ENCODE measurements at regions not wholly inside any gene's neighbourhood (a gene's known extent, or its start where the extent isn't known, plus 50 kb on each side); places are given as distances from the start of the nearest gene placed in this dataset.

GRCh38 chr2:188889187-188889586, 85.0 kb upstream of the COL3A1 start:
- Histone ChIP-seq H3K27ac (no peak overlapping the region), H3K36me3 (no peaks in the 10 kb centered on the region), H3K9me3 (no peaks in the 10 kb centered on the region), H3K27me3 (no peaks in the 10 kb centered on the region), H3K4me1 (no peaks in the 10 kb centered on the region), H3K4me3 (no peak overlapping the region)
- 81 to 85% methylated on average over 1 to 2 of the region's 2 CpGs for WGBS, 2 donors
- intact Hi-C loops (cut with DNase I), result no loop called here
- TF ChIP-seq POLR2A (IDR thresholded peaks at IDR 0.05) (no peak), CTCF (IDR thresholded peaks at IDR 0.05) (no peak)
- no peak for DNase-seq

- TF ChIP-seq POLR2A (IDR thresholded peaks at IDR 0.05), result no peak
- no peak for TF ChIP-seq CTCF (IDR thresholded peaks at IDR 0.05)
- Histone ChIP-seq H3K36me3 (no peaks in the 10 kb centered on the region), H3K9me3 (no peaks in the 10 kb centered on the region), H3K4me3 (no peak overlapping the region), H3K4me1 (no peaks in the 10 kb centered on the region), H3K27me3 (no peaks in the 10 kb centered on the region), H3K27ac (no peak overlapping the region)
- no peak for DNase-seq
- intact Hi-C loops (cut with DNase I), result no loop called here
- WGBS, 2 donors, result 66% methylated on average over 5 of the region's 13 CpGs; no CpG with 5 or more reads in 1 of the 2 donors
Observed at GRCh38 chr2:188890755-188891154, 83.4 kb upstream of the COL3A1 start.

GRCh38 chr2:188892636-188893035, 81.5 kb upstream of the COL3A1 start:
- no peaks in the 10 kb centered on the region for H3K27me3 ChIP-seq
- H3K9me3 ChIP-seq, result no peaks in the 10 kb centered on the region
- WGBS, 2 donors, result 50 to 65% methylated on average over 1 of the region's 1 CpG
- H3K4me3 ChIP-seq, result no peak overlapping the region
- intact Hi-C loops (cut with DNase I), result no loop called here
- no peaks in the 10 kb centered on the region for H3K36me3 ChIP-seq
- TF ChIP-seq CTCF (IDR thresholded peaks at IDR 0.05), result no peak
- TF ChIP-seq POLR2A (IDR thresholded peaks at IDR 0.05), result no peak
- no peak overlapping the region for H3K27ac ChIP-seq
- DNase-seq, result no peak
- no peaks in the 10 kb centered on the region for H3K4me1 ChIP-seq

GRCh38 chr2:188893972-188894371, 80.2 kb upstream of the COL3A1 start:
- no peaks in the 10 kb centered on the region for H3K36me3 ChIP-seq
- no peak for TF ChIP-seq POLR2A (IDR thresholded peaks at IDR 0.05)
- no peak for TF ChIP-seq CTCF (IDR thresholded peaks at IDR 0.05)
- intact Hi-C loops (cut with DNase I), result no loop called here
- WGBS, 2 donors, result 15 to 17% methylated on average over 2 of the region's 2 CpGs
- no peak for DNase-seq
- no peaks in the 10 kb centered on the region for H3K4me1 ChIP-seq
- H3K27me3 ChIP-seq, result no peaks in the 10 kb centered on the region
- no peaks in the 10 kb centered on the region for H3K9me3 ChIP-seq
- no peak overlapping the region for H3K4me3 ChIP-seq
- no peak overlapping the region for H3K27ac ChIP-seq

GRCh38 chr2:188894979-188895378, 79.2 kb upstream of the COL3A1 start:
- H3K36me3 ChIP-seq, result no peaks in the 10 kb centered on the region
- H3K9me3 ChIP-seq, result no peaks in the 10 kb centered on the region
- H3K4me3 ChIP-seq, result no peak overlapping the region
- TF ChIP-seq POLR2A (IDR thresholded peaks at IDR 0.05) (no peak), CTCF (IDR thresholded peaks at IDR 0.05) (no peak)
- no peaks in the 10 kb centered on the region for H3K4me1 ChIP-seq
- no peak overlapping the region for H3K27ac ChIP-seq
- H3K27me3 ChIP-seq, result no peaks in the 10 kb centered on the region
- intact Hi-C loops (cut with DNase I), result no loop called here
- DNase-seq, result no peak
